Natural killer cell (primary cell): ENCODE measurements at regions not wholly inside any gene's neighbourhood (a gene's known extent, or its start where the extent isn't known, plus 50 kb on each side); places are given as distances from the start of the nearest gene placed in this dataset.

Source experiments
- ATAC-seq, 3 donors: fragments of 150-1000 bp in 2 of 3; fragments of 200-7000 bp in 1 of 3; cut with Tn5 transposase; 1 replicate in 1 of 3; 2 replicates in 2 of 3; pipeline ENCODE4 v1.10.0; 2021; ENCODE audit warnings: mild to moderate bottlenecking in 2 of 3, moderate library complexity in 2 of 3
- DNase-seq, 2 donors: peaks; one replicate each; pipeline versions ENCODE4 v3.0.0 to v3.0.0-alpha.2; 2013 to 2021; ENCODE audit warnings: mixed read lengths in 1 of 2
- H3K27ac ChIP-seq: one replicate; pipeline ENCODE4 v1.5.1; 2013; ENCODE audit warnings: mild to moderate bottlenecking, low read length
- H3K27me3 ChIP-seq: one replicate; pipeline ENCODE4 v1.6.1; 2013; ENCODE audit warnings: low read length; ENCODE audit not compliant: control insufficient read depth, insufficient read depth
- H3K36me3 ChIP-seq: one replicate; pipeline ENCODE4 v1.6.1; 2013; ENCODE audit warnings: low read length; ENCODE audit not compliant: control insufficient read depth, insufficient read depth
- H3K4me1 ChIP-seq: one replicate; pipeline ENCODE4 v1.6.1; 2013; ENCODE audit warnings: low read length; ENCODE audit not compliant: control insufficient read depth, insufficient read depth
- H3K4me3 ChIP-seq: one replicate; pipeline ENCODE4 v1.5.1; 2013; ENCODE audit warnings: low read length
- H3K9me3 ChIP-seq: one replicate; pipeline ENCODE4 v1.6.1; 2013; ENCODE audit warnings: low read length; ENCODE audit not compliant: control insufficient read depth, insufficient read depth
- H3K27ac Mint-ChIP-seq, 2 donors: one replicate each; pipeline ENCODE4 v1.8.0; 2022; ENCODE audit warnings: mild to moderate bottlenecking in 2 of 2, mixed read lengths in 2 of 2, moderate library complexity in 1 of 2
- H3K27me3 Mint-ChIP-seq, 2 donors: one replicate each; pipeline ENCODE4 v1.8.0; 2022; ENCODE audit warnings: low read depth in 2 of 2, mixed read lengths in 2 of 2
- H3K36me3 Mint-ChIP-seq: one replicate; pipeline ENCODE4 v1.8.0; 2022; ENCODE audit warnings: mixed read lengths
- H3K4me1 Mint-ChIP-seq, 2 donors: one replicate each; pipeline ENCODE4 v1.8.0; 2022; ENCODE audit warnings: mixed read lengths in 2 of 2
- H3K4me3 Mint-ChIP-seq: one replicate; pipeline ENCODE4 v1.8.0; 2022; ENCODE audit warnings: mild to moderate bottlenecking, moderate library complexity, mixed read lengths
- H3K9me3 Mint-ChIP-seq, 2 donors: one replicate each; pipeline ENCODE4 v1.8.0; 2022; ENCODE audit warnings: mixed read lengths in 2 of 2
- WGBS: methylation state at CpG from one replicate; pipeline ENCODE4 v1.1.7; 2013; ENCODE audit warnings: missing lambda C conversion rate; ENCODE audit not compliant: insufficient coverage; 5-methylcytosine and 5-hydroxymethylcytosine counted together
- intact Hi-C: fragments of 100-400 bp; cut with micrococcal nuclease; formaldehyde crosslinking; loops from one replicate; pipeline ENCODE4 v1.14.2; 2022
- TF ChIP-seq, protein P1 (sequence below): fragments of 200-600 bp; IDR thresholded peaks from one replicate; pipeline ENCODE4 v1.8.0; 2022; ENCODE audit warnings: antibody characterized with exemption

DNA sequence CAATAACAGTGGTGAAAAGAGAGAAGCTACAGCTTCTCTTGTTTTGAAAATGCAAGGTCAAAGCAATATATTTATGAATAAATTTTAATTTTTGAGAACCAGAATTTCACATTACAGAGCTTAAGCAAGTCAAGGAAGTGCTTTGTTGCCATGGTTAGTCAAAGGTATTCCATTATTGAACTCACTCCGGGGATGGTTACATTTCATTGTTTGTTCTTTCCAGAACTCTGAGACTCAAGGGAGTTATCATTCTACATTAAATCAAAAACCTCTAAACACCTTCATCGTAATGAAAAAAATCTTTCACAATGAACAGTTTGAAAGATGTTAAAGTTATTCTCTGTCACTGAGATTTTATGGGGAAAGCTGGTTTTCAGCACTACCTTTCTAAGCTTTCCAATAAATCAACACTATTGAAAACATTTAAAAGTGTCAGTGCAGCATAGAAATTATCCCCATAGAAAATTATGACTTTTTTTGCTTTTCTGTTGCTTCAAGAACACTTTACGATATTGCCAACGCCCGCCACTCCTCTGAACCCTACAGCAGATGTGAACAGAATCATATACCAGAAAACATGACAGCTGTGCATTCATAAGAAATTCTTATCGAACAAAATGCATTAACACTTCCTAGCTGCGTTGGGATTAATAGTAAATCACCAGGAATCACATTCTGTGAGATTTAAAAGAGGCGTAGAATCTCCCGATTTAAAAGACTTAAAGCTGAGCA, 83.0 kb downstream of the OTOL1 start:
- peaks cover 5 to 6% of the 10 kb centered on the region in 2 donors for H3K9me3 Mint-ChIP-seq
- DNase-seq (no peak), ATAC-seq (no peak)
- intact Hi-C loops: no loop called here
- Histone ChIP-seq H3K4me1 (no peaks in the 10 kb centered on the region), H3K27me3 (no peaks in the 10 kb centered on the region), H3K9me3 (no peaks in the 10 kb centered on the region), H3K27ac (no peak overlapping the region), H3K36me3 (no peaks in the 10 kb centered on the region), H3K4me3 (no peak overlapping the region)
- H3K27ac Mint-ChIP-seq: no peak overlapping the region
- no peak overlapping the region for H3K4me3 Mint-ChIP-seq
- no peaks in the 10 kb centered on the region for H3K27me3 Mint-ChIP-seq
- H3K4me1 Mint-ChIP-seq: no peaks in the 10 kb centered on the region
- H3K36me3 Mint-ChIP-seq: no peaks in the 10 kb centered on the region
- TF ChIP-seq, protein P1, sequence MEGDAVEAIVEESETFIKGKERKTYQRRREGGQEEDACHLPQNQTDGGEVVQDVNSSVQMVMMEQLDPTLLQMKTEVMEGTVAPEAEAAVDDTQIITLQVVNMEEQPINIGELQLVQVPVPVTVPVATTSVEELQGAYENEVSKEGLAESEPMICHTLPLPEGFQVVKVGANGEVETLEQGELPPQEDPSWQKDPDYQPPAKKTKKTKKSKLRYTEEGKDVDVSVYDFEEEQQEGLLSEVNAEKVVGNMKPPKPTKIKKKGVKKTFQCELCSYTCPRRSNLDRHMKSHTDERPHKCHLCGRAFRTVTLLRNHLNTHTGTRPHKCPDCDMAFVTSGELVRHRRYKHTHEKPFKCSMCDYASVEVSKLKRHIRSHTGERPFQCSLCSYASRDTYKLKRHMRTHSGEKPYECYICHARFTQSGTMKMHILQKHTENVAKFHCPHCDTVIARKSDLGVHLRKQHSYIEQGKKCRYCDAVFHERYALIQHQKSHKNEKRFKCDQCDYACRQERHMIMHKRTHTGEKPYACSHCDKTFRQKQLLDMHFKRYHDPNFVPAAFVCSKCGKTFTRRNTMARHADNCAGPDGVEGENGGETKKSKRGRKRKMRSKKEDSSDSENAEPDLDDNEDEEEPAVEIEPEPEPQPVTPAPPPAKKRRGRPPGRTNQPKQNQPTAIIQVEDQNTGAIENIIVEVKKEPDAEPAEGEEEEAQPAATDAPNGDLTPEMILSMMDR: no peak
- 79% methylated on average over 8 of the region's 9 CpGs for WGBS

DNA sequence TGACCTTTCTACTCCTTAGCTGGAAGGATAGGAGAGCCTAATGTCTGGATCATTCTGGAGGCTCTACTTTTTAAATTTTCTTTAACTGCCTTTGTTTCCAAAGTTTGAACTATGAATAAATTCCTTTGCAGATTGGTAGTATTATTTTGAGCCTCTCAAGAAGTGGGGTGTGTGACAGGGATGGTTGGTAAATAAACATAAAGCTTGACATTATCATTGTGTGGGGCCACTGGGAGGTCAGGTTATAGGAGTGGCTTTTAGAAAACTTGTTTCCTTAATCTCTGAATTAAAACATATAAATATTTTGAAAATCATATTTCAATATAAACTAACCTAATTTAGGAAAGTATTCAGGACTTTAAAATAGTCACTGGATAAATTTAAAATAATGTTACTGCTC, 89.3 kb downstream of the OTOL1 start:
- Histone ChIP-seq H3K27ac (no peak overlapping the region), H3K36me3 (no peaks in the 10 kb centered on the region), H3K27me3 (no peaks in the 10 kb centered on the region), H3K4me1 (no peaks in the 10 kb centered on the region), H3K4me3 (no peak overlapping the region), H3K9me3 (peaks cover 8% of the 10 kb centered on the region)
- Mint-ChIP-seq H3K36me3 (no peaks in the 10 kb centered on the region), H3K4me1 (no peaks in the 10 kb centered on the region), H3K4me3 (no peak overlapping the region), H3K9me3 (peaks cover 2% of the 10 kb centered on the region in 2 donors), H3K27me3 (no peaks in the 10 kb centered on the region), H3K27ac (no peak overlapping the region)
- intact Hi-C loops: no loop called here
- no peak for ATAC-seq
- no peak for DNase-seq
- TF ChIP-seq, protein P1: no peak

DNA sequence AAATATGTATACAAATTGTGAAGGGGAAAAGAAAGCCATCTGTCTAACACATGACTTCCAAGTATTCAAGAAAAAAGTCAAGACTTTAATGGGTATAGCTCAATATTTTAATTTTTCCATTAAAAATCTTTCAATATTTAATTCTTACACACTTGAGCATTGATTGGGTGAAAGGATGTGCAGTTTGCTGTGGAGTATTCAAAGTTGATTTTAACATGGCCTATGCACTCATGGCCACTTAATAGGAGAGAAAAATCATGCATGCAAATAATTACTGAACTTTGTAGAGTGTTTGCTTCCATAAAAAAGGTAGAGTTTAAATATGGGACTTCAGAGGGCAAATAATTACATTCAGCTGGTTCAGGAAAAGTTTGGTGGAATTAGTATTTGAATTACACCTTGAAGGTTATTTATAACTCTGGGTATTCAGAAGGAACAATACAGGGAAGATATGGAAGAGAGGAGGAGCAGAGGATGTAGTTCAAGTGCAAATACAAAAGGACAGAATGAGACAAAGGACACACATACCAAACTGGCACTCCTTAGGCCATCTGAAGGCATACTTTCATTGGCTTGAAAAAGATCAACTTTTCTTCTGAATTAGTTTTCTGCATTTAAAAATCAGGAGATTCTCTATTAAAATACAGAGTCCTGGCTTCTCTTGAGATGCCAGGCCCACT, 90.1 kb downstream of the OTOL1 start:
- no peaks in the 10 kb centered on the region for H3K27me3 ChIP-seq
- H3K4me3 Mint-ChIP-seq: no peak overlapping the region
- peaks cover 8% of the 10 kb centered on the region for H3K9me3 ChIP-seq
- no peaks in the 10 kb centered on the region for H3K4me1 ChIP-seq
- H3K27ac Mint-ChIP-seq: no peak overlapping the region
- intact Hi-C loops: no loop called here
- no peak overlapping the region for H3K27ac ChIP-seq
- H3K4me1 Mint-ChIP-seq: no peaks in the 10 kb centered on the region
- TF ChIP-seq, protein P1: no peak
- no peaks in the 10 kb centered on the region for H3K27me3 Mint-ChIP-seq
- ATAC-seq: no peak
- peaks cover 7 to 8% of the 10 kb centered on the region in 2 donors for H3K9me3 Mint-ChIP-seq
- H3K36me3 Mint-ChIP-seq: no peaks in the 10 kb centered on the region
- no peak for DNase-seq
- H3K4me3 ChIP-seq: no peak overlapping the region
- no peaks in the 10 kb centered on the region for H3K36me3 ChIP-seq

DNA sequence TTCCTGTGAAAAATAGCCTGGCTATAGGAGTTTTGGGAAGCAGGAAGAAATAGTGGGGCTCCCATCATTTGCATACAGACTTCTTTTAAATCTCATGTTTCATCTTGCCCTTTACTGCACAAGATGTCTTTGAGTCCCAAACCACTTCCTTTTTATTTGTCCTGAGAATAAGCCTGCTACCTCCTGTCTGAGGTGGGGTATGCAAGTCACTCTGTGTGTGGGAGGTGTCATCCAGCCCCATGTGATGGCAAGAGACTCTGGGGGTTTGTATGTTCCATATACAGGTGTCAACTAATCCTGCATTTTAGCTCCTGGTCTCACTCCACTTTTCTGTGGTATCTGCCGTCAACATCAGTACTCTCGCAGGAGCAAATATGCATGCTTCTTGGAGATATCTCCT, 102.0 kb downstream of the OTOL1 start:
- H3K4me1 Mint-ChIP-seq: no peaks in the 10 kb centered on the region
- no peaks in the 10 kb centered on the region for H3K4me1 ChIP-seq
- H3K27ac ChIP-seq: no peak overlapping the region
- H3K36me3 Mint-ChIP-seq: no peaks in the 10 kb centered on the region
- intact Hi-C loops: no loop called here
- DNase-seq (no peak), ATAC-seq (no peak)
- no peaks in the 10 kb centered on the region for H3K9me3 ChIP-seq
- TF ChIP-seq, protein P1: no peak
- H3K27me3 ChIP-seq: no peaks in the 10 kb centered on the region
- no peak overlapping the region for H3K4me3 ChIP-seq
- H3K36me3 ChIP-seq: no peaks in the 10 kb centered on the region
- WGBS: no CpG with 5 or more reads among the region's 2 CpGs
- peaks cover 0 to 3% of the 10 kb centered on the region in 2 donors for H3K9me3 Mint-ChIP-seq
- H3K27me3 Mint-ChIP-seq: no peaks in the 10 kb centered on the region
- H3K4me3 Mint-ChIP-seq: no peak overlapping the region
- H3K27ac Mint-ChIP-seq: no peak overlapping the region
